ENCODE measurements at regions not wholly inside any gene's neighbourhood (a gene's known extent, or its start where the extent isn't known, plus 50 kb on each side); places are given as distances from the start of the nearest gene placed in this dataset.

- ATAC-seq = no peak
- no peak for TF ChIP-seq ZFP3 (CRISPR knock-in tag; IDR thresholded peaks at IDR 0.05)
- TF ChIP-seq ZC3H10 (CRISPR knock-in tag; IDR thresholded peaks at IDR 0.05) = no peak
- TF ChIP-seq PPARA (CRISPR knock-in tag; IDR thresholded peaks at IDR 0.05; ENCODE audit: borderline replicate concordance) = no peak
- no peak for TF ChIP-seq ZNF8 (CRISPR knock-in tag; IDR thresholded peaks at IDR 0.05)
- TF ChIP-seq CREB5 (CRISPR knock-in tag; IDR thresholded peaks at IDR 0.05; ENCODE audit: low read depth) = no peak
- no peak for TF ChIP-seq TOX (CRISPR knock-in tag; IDR thresholded peaks at IDR 0.05; ENCODE audit: borderline replicate concordance)
- no peak for TF ChIP-seq ESRRG (CRISPR knock-in tag; IDR thresholded peaks at IDR 0.05)
- no peak for TF ChIP-seq TSHZ2 (CRISPR knock-in tag; IDR thresholded peaks at IDR 0.05)
- TF ChIP-seq SNAI2 (CRISPR knock-in tag; IDR thresholded peaks at IDR 0.05) = no peak
- no peak for TF ChIP-seq BACH2 (CRISPR knock-in tag; IDR thresholded peaks at IDR 0.05; ENCODE audit: borderline replicate concordance)
- TF ChIP-seq CSDC2 (CRISPR knock-in tag; IDR thresholded peaks at IDR 0.05) = no peak
- TF ChIP-seq ISL1 (CRISPR knock-in tag; IDR thresholded peaks at IDR 0.05) = no peak
- TF ChIP-seq ARNTL (CRISPR knock-in tag; IDR thresholded peaks at IDR 0.05; ENCODE audit: borderline replicate concordance, low read depth) = no peak
- TF ChIP-seq GLIS3 (CRISPR knock-in tag; IDR thresholded peaks at IDR 0.05) = no peak
- no peak for TF ChIP-seq RARB (CRISPR knock-in tag; IDR thresholded peaks at IDR 0.05)
- no peak for TF ChIP-seq TCF4 (CRISPR knock-in tag; IDR thresholded peaks at IDR 0.05; ENCODE audit: borderline replicate concordance)
- no peak for TF ChIP-seq ZFP30 (CRISPR knock-in tag; IDR thresholded peaks at IDR 0.05)
- no peak for TF ChIP-seq ZNF70 (CRISPR knock-in tag; IDR thresholded peaks at IDR 0.05)
- TF ChIP-seq ZNF565 (CRISPR knock-in tag; conservative IDR thresholded peaks at IDR 0.05; ENCODE audit: low read depth) = no peak
- TF ChIP-seq OSR1 (CRISPR knock-in tag; IDR thresholded peaks at IDR 0.05) = no peak
These were observed 54.9 kb upstream of the PRR5 start for GRCh38 chr22:44647141-44647540.

- TF ChIP-seq RARB (CRISPR knock-in tag; IDR thresholded peaks at IDR 0.05) (no peak), TOX (CRISPR knock-in tag; IDR thresholded peaks at IDR 0.05; ENCODE audit: borderline replicate concordance) (no peak)
- no peak for ATAC-seq
These were observed 55.3 kb upstream of the PRR5 start for GRCh38 chr22:44646668-44647067.

GRCh38 chr22:44646141-44646540, 55.9 kb upstream of the PRR5 start:
- TF ChIP-seq ESRRG (CRISPR knock-in tag; IDR thresholded peaks at IDR 0.05) (no peak), ZC3H10 (CRISPR knock-in tag; IDR thresholded peaks at IDR 0.05) (no peak)
- no peak for ATAC-seq

GRCh38 chr22:44645531-44645930, 56.5 kb upstream of the PRR5 start:
- no peak for ATAC-seq
- TF ChIP-seq ZNF565 (CRISPR knock-in tag; conservative IDR thresholded peaks at IDR 0.05; ENCODE audit: low read depth) (no peak), OSR1 (CRISPR knock-in tag; IDR thresholded peaks at IDR 0.05) (no peak), ARNTL (CRISPR knock-in tag; IDR thresholded peaks at IDR 0.05; ENCODE audit: borderline replicate concordance, low read depth) (no peak), ESRRG (CRISPR knock-in tag; IDR thresholded peaks at IDR 0.05) (no peak), GLIS3 (CRISPR knock-in tag; IDR thresholded peaks at IDR 0.05) (no peak), TSHZ2 (CRISPR knock-in tag; IDR thresholded peaks at IDR 0.05) (no peak), CREB5 (CRISPR knock-in tag; IDR thresholded peaks at IDR 0.05; ENCODE audit: low read depth) (no peak)
